Prostate gland (tissue), 2 donors: ENCODE measurements at regions not wholly inside any gene's neighbourhood (a gene's known extent, or its start where the extent isn't known, plus 50 kb on each side); places are given as distances from the start of the nearest gene placed in this dataset.

Experiments
- DNase-seq: peaks from one replicate; pipeline ENCODE4 v3.0.0-alpha.2; 2019; ENCODE audit warnings: low spot score
- H3K27ac ChIP-seq, 2 donors: fragments of 200-600 bp; sonication (generic); 2 replicates each; pipeline ENCODE4 v1.5.1; 2017 to 2019
- H3K27me3 ChIP-seq: fragments of 200-600 bp; sonication (generic); replicated peaks from 2 replicates; pipeline ENCODE4 v1.5.1; 2019; ENCODE audit not compliant: insufficient read depth
- H3K36me3 ChIP-seq, 2 donors: fragments of 200-600 bp; sonication (generic); 1 replicate in 1 of 2; 2 replicates in 1 of 2; pipeline versions ENCODE4 v1.5.1 to v1.8.1; 2017 to 2019
- H3K4me1 ChIP-seq: fragments of 200-600 bp; sonication (generic); replicated peaks from 2 replicates; pipeline ENCODE4 v1.5.1; 2019
- H3K4me3 ChIP-seq, 2 donors: fragments of 200-600 bp; sonication (generic); 2 replicates each; pipeline ENCODE4 v1.5.1; 2017 to 2019
- H3K9me3 ChIP-seq: fragments of 200-600 bp; sonication (generic); 2 replicates; pipeline ENCODE4 v1.5.1; 2017
- POLR2A ChIP-seq: fragments of 450-650 bp; IDR thresholded peaks from one replicate; pipeline ENCODE4 v1.6.1; 2016; ENCODE audit warnings: antibody characterized with exemption, mild to moderate bottlenecking
- POLR2AphosphoS5 ChIP-seq: sonication (generic); formaldehyde crosslinking; IDR thresholded peaks from one replicate; pipeline ENCODE4 v1.6.1; 2017; ENCODE audit warnings: antibody characterized with exemption
- WGBS: methylation state at CpG from one replicate; pipeline ENCODE4 v1.1.5; 2018; 5-methylcytosine and 5-hydroxymethylcytosine counted together
- intact Hi-C: fragments of 100-400 bp; cut with DNase I; formaldehyde crosslinking; loops from one replicate; pipeline ENCODE4 v1.14.2; 2022
- TF ChIP-seq, protein P1 (sequence below), 4 experiments: fragments of 200-600 bp in 2 of 4; fragments of 450-650 bp in 2 of 4; sonication (generic) in 2 of 4; IDR thresholded peaks; 1 replicate in 3 of 4; 2 replicates in 1 of 4; pipeline ENCODE4 v1.5.1; 2016 to 2019; ENCODE audit warnings: antibody characterized with exemption in 4 of 4, mild to moderate bottlenecking in 2 of 4, moderate library complexity in 2 of 4

DNA sequence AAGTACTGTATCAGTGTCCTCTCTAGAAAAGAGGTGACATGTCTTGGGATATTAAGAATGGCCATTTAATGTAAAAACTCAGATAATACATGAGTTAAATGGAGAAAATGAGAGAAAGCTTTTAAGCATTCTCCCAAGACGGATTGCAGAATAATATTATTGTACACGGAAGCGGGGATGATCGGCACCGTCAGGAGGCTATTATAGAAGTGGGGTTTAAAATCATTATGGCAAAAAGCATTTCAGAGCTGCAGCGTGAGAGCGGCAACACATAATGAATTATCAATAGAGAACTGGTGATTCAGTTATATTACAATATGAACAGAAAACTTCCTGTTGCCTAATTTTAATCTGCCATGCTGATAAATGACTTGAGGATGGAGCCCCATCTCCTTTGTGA lies 261.7 kb upstream of the IRX3 start:
- no peaks in the 10 kb centered on the region for H3K36me3 ChIP-seq
- no peaks in the 10 kb centered on the region for H3K4me1 ChIP-seq
- intact Hi-C loops: no loop called here
- H3K27me3 ChIP-seq: no peaks in the 10 kb centered on the region
- no peak overlapping the region for H3K27ac ChIP-seq
- no peaks in the 10 kb centered on the region for H3K9me3 ChIP-seq
- no peak for DNase-seq
- no peak for TF ChIP-seq POLR2AphosphoS5
- TF ChIP-seq, protein P1, sequence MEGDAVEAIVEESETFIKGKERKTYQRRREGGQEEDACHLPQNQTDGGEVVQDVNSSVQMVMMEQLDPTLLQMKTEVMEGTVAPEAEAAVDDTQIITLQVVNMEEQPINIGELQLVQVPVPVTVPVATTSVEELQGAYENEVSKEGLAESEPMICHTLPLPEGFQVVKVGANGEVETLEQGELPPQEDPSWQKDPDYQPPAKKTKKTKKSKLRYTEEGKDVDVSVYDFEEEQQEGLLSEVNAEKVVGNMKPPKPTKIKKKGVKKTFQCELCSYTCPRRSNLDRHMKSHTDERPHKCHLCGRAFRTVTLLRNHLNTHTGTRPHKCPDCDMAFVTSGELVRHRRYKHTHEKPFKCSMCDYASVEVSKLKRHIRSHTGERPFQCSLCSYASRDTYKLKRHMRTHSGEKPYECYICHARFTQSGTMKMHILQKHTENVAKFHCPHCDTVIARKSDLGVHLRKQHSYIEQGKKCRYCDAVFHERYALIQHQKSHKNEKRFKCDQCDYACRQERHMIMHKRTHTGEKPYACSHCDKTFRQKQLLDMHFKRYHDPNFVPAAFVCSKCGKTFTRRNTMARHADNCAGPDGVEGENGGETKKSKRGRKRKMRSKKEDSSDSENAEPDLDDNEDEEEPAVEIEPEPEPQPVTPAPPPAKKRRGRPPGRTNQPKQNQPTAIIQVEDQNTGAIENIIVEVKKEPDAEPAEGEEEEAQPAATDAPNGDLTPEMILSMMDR (IDR thresholded peaks at IDR 0.05): no peak
- TF ChIP-seq POLR2A: no peak
- no peak overlapping the region for H3K4me3 ChIP-seq
- WGBS: 89% methylated on average over 7 of the region's 7 CpGs

DNA sequence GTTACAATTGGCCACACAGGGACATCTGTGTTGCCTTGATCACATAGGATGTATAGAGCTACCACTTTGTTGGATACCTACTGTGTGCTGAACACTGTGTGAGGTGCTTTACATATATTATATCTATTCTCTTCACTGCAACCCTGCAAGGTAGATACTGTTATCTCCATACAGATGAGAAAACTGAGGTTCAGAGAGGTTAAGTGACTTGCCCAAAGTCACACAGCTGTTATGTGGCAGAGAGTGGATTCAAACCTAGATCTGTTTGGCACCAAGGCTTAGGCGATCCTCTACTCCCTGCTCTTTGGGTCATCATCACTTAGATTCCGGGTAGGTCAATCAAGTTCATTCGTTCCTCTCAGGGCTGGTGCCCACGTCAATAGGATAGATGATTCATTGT lies 260.5 kb upstream of the IRX3 start:
- intact Hi-C loops: no loop called here
- TF ChIP-seq POLR2A: no peak
- 98% methylated on average over 4 of the region's 4 CpGs for WGBS
- Histone ChIP-seq H3K4me3 (no peak overlapping the region), H3K27ac (no peak overlapping the region), H3K4me1 (no peaks in the 10 kb centered on the region), H3K27me3 (no peaks in the 10 kb centered on the region), H3K36me3 (no peaks in the 10 kb centered on the region), H3K9me3 (no peaks in the 10 kb centered on the region)
- no peak for DNase-seq

DNA sequence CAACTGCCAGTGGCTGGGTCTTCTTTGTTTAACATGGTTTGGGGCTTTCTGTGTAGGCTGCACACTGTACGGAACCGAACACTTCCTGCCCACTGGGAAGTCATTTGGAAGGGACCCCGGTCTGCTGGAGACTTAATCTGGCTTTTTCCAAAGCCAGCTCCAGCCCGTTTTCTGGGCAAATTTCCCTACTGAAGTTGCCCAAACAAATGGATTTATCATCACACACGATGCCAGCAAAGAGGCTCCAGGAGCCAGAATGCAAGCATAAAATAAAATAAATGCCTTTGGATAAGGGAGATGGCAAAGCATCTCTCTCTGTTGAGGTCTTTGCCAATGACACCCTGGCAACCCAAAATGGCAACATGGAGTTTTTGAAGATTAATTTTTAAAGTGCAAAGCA lies 259.9 kb upstream of the IRX3 start:
- 15% methylated on average over 5 of the region's 5 CpGs for WGBS
- no peaks in the 10 kb centered on the region for H3K36me3 ChIP-seq
- H3K9me3 ChIP-seq: no peaks in the 10 kb centered on the region
- H3K4me3 ChIP-seq: no peak overlapping the region
- H3K27ac ChIP-seq: no peak overlapping the region
- no peaks in the 10 kb centered on the region for H3K27me3 ChIP-seq
- DNase-seq: no peak
- intact Hi-C loops: no loop called here
- H3K4me1 ChIP-seq: no peaks in the 10 kb centered on the region
- no peak for TF ChIP-seq POLR2A
- TF ChIP-seq POLR2AphosphoS5: no peak
- TF ChIP-seq, protein P1 (IDR thresholded peaks at IDR 0.05): no peak

DNA sequence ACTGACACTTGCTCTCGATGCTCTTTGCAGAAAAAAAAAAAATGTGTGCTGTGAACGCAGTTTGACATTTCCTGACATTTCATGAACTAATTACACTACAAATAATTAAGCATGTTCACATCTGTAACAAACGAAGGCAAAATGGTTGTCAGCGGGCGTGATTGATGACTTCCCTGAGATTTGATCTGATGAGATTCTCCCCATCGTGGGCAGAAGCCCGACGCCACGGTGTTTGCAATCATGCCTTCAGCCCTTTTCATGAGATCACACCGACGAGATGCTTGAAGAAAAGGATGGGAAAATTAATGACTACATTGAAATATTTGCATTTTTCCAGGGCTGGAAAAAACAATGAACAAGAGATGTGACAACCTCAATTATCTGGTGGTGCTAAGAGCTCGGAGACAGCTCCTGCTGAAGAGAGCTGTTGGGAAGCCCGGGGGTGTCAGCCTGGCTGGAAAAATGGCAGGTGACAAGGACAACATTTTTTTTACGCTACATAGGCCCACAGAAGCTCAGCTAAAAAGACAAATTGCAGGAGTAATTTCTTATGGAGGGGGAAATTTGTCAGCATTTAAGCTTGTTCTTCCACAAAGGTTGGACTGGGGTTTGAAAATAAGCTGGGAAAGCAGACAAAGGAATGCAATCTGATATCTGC lies 259.4 kb upstream of the IRX3 start:
- intact Hi-C loops: no loop called here

DNA sequence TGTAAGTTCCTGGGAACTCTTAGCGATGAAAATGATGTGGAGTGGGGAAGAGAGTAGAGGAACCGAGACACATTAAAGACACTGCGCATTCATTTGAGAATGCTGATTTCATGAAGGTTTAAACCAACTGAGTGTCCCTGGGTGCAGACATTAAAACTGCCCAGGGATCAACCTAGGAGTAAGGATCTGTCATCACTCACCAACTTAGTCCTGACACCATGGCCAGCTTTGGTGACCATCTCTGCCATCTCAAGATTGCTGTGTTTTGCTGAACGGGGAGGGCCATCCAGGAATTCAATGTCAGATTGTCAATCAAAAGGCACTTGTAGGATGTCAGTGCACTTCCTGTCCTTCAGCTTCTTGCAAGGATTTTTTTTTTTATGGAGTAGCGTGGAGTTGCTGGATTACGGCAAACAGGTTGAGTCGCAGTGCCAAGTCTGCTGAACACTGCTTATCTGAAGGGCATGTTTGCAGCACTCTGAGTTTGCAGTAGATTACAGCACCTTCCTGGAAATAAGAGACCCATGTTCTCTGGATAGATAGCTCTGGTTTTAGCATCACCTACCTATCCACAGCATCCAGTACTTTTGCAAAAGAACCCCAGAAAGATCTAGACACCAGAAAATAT lies 258.1 kb upstream of the IRX3 start:
- no peaks in the 10 kb centered on the region for H3K4me1 ChIP-seq
- intact Hi-C loops: no loop called here
- H3K36me3 ChIP-seq: no peaks in the 10 kb centered on the region
- no peak for TF ChIP-seq POLR2A
- TF ChIP-seq, protein P1 (IDR thresholded peaks at IDR 0.05): no peak
- TF ChIP-seq POLR2AphosphoS5: no peak
- no peak overlapping the region for H3K4me3 ChIP-seq
- no peak for DNase-seq
- no peaks in the 10 kb centered on the region for H3K9me3 ChIP-seq
- H3K27me3 ChIP-seq: no peaks in the 10 kb centered on the region
- H3K27ac ChIP-seq: no peak overlapping the region
- WGBS: 81% methylated on average over 7 of the region's 7 CpGs

More for the DNA sequence above, 259.4 kb upstream of the IRX3 start:
- H3K4me3 ChIP-seq: no peak overlapping the region
- H3K27me3 ChIP-seq: no peaks in the 10 kb centered on the region
- TF ChIP-seq POLR2A (no peak), POLR2AphosphoS5 (no peak)
- TF ChIP-seq, protein P1 (IDR thresholded peaks at IDR 0.05): no peak
- 55% methylated on average over 14 of the region's 14 CpGs for WGBS
- no peaks in the 10 kb centered on the region for H3K36me3 ChIP-seq
- H3K27ac ChIP-seq: no peak overlapping the region
- no peaks in the 10 kb centered on the region for H3K4me1 ChIP-seq
- no peak for DNase-seq
- no peaks in the 10 kb centered on the region for H3K9me3 ChIP-seq
